Rectal smooth muscle tissue (tissue), 1 donor: ENCODE measurements at regions not wholly inside any gene's neighbourhood (a gene's known extent, or its start where the extent isn't known, plus 50 kb on each side); places are given as distances from the start of the nearest gene placed in this dataset.
"Not testable (repeated sequence)": the region's sequence is repeated elsewhere in the genome, so short reads cannot be mapped to it uniquely, and the experiment has no call there.

Experiments used
- H3K27ac ChIP-seq: one replicate; pipeline ENCODE4 v1.7.0; 2013; ENCODE audit warnings: low read depth, low read length, inconsistent platforms
- H3K27me3 ChIP-seq: one replicate; pipeline ENCODE4 v1.7.0; 2013; ENCODE audit warnings: low read length; ENCODE audit not compliant: control insufficient read depth, insufficient read depth
- H3K36me3 ChIP-seq: one replicate; pipeline ENCODE4 v1.7.0; 2013; ENCODE audit warnings: low read length; ENCODE audit not compliant: control insufficient read depth, insufficient read depth
- H3K4me1 ChIP-seq: one replicate; pipeline ENCODE4 v1.7.0; 2013; ENCODE audit warnings: low read length; ENCODE audit not compliant: control insufficient read depth, insufficient read depth
- H3K4me3 ChIP-seq: one replicate; pipeline ENCODE4 v1.7.0; 2013; ENCODE audit warnings: low read length
- H3K9ac ChIP-seq: one replicate; pipeline ENCODE4 v1.7.0; 2013; ENCODE audit warnings: low read length

- no peaks in the 10 kb centered on the region for H3K36me3 ChIP-seq
- no peak overlapping the region for H3K9ac ChIP-seq
- H3K27me3 ChIP-seq: no peaks in the 10 kb centered on the region
- no peak overlapping the region for H3K27ac ChIP-seq
- no peak overlapping the region for H3K4me3 ChIP-seq
- H3K4me1 ChIP-seq: no peaks in the 10 kb centered on the region
Observed at GRCh38 chr19:28606269-28607032, 606.5 kb downstream of the UQCRFS1 start.

DNA sequence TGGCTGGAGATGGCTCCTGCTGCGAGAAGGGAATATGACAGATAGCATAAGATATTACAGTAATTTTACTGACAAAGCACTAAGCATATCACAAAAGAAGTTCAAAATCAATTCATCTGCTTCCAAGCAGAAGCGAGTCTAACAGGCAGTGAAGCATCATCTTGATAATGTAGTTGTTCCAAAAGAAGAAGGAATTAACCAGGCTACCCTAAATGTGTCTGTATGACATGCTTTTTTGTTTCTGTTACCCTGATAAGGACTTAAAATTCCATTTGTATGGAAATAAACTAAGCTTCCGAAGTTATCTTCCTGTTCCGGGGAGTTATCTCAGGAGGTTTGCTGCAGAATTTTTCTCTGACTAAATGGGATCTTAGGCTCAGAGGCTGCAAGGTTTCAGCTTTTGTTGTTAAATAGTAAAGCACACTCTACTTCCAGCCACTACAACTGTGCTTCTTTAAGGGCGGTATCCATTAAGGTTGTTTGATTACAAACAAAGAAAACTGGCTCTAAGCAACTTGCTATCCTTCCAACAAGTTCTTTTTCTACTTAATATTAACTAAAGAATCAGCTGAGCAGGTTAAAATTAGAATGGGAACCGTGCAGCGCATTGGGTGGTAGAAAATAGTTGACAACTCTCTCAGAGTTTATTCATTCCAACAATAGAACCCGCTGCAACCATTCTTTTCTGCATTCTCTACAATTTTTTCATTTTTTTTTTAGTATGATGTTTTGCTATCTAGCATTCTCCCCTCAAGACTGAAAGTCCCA, 607.3 kb downstream of the UQCRFS1 start:
- no peak overlapping the region for H3K27ac ChIP-seq
- no peak overlapping the region for H3K9ac ChIP-seq
- no peaks in the 10 kb centered on the region for H3K27me3 ChIP-seq
- H3K4me3 ChIP-seq: no peak overlapping the region
- H3K4me1 ChIP-seq: no peaks in the 10 kb centered on the region
- no peaks in the 10 kb centered on the region for H3K36me3 ChIP-seq

DNA sequence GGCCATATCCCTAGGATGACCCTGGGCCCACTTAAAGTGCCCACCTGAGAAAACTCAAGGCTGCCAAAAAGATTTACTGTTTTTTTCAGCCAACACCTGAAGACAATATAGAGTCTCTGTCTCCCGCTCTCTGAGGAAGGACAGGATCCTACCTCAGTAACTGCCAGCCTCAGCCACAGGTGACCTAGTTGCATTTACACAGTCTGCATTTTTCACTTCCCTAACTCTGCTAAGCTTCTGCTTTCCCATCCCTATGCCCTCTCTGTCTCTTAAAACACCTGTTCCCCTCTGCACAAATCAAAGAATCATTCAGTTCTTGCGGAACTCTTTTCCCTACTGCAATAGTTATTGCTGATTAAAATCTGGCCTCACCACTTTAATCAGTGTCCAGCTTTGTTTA, 609.5 kb downstream of the UQCRFS1 start:
- Histone ChIP-seq H3K27ac (no peak overlapping the region), H3K27me3 (no peaks in the 10 kb centered on the region), H3K4me3 (no peak overlapping the region), H3K9ac (no peak overlapping the region), H3K36me3 (no peaks in the 10 kb centered on the region), H3K4me1 (no peaks in the 10 kb centered on the region)

GRCh38 chr19:28602675-28603298, 610.2 kb downstream of the UQCRFS1 start:
- H3K27ac ChIP-seq: no peak overlapping the region
- no peaks in the 10 kb centered on the region for H3K36me3 ChIP-seq
- H3K27me3 ChIP-seq: no peaks in the 10 kb centered on the region
- H3K9ac ChIP-seq: no peak overlapping the region
- no peak overlapping the region for H3K4me3 ChIP-seq
- no peaks in the 10 kb centered on the region for H3K4me1 ChIP-seq

- H3K27me3 ChIP-seq: no peaks in the 10 kb centered on the region
- H3K27ac ChIP-seq: no peak overlapping the region
- no peak overlapping the region for H3K9ac ChIP-seq
- no peaks in the 10 kb centered on the region for H3K36me3 ChIP-seq
- H3K4me3 ChIP-seq: no peak overlapping the region
- no peaks in the 10 kb centered on the region for H3K4me1 ChIP-seq
Observed at GRCh38 chr19:28601723-28602440, 611.1 kb downstream of the UQCRFS1 start.

GRCh38 chr19:28598861-28599260, 614.1 kb downstream of the UQCRFS1 start:
- Histone ChIP-seq H3K4me1 (no peaks in the 10 kb centered on the region), H3K4me3 (no peak overlapping the region), H3K9ac (no peak overlapping the region), H3K36me3 (no peaks in the 10 kb centered on the region), H3K27me3 (no peaks in the 10 kb centered on the region), H3K27ac (no peak overlapping the region)

- Histone ChIP-seq H3K9ac (no peak overlapping the region), H3K4me1 (no peaks in the 10 kb centered on the region), H3K4me3 (no peak overlapping the region), H3K27ac (no peak overlapping the region), H3K36me3 (no peaks in the 10 kb centered on the region), H3K27me3 (no peaks in the 10 kb centered on the region)
Observed at GRCh38 chr19:28596561-28597071, 616.3 kb downstream of the UQCRFS1 start.

GRCh38 chr19:28595722-28596480, 617.0 kb downstream of the UQCRFS1 start:
- Histone ChIP-seq H3K27ac (no peak overlapping the region), H3K36me3 (no peaks in the 10 kb centered on the region), H3K4me1 (no peaks in the 10 kb centered on the region), H3K4me3 (no peak overlapping the region), H3K27me3 (no peaks in the 10 kb centered on the region), H3K9ac (no peak overlapping the region)

DNA sequence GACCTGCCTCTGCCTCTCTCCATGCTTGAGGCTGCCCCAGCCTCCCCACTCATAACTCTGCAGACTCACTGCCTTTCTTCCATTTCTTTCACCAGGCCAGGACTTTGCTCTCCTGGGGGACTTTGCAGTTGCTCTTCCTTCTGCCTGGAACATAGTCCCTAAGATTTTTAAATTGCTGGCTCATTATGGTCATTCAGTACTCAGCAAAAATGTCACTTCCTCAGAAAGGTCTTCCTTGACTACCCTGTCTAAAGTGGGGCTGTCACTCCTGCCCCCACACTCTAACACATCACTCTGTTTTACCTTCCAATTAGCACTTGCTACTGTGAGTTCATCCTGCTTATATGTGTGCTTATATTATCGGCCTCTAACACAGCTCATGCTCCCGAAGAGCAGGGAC, 618.2 kb downstream of the UQCRFS1 start:
- H3K27me3 ChIP-seq: no peaks in the 10 kb centered on the region
- H3K9ac ChIP-seq: no peak overlapping the region
- no peak overlapping the region for H3K4me3 ChIP-seq
- no peaks in the 10 kb centered on the region for H3K4me1 ChIP-seq
- H3K36me3 ChIP-seq: no peaks in the 10 kb centered on the region
- H3K27ac ChIP-seq: no peak overlapping the region

DNA sequence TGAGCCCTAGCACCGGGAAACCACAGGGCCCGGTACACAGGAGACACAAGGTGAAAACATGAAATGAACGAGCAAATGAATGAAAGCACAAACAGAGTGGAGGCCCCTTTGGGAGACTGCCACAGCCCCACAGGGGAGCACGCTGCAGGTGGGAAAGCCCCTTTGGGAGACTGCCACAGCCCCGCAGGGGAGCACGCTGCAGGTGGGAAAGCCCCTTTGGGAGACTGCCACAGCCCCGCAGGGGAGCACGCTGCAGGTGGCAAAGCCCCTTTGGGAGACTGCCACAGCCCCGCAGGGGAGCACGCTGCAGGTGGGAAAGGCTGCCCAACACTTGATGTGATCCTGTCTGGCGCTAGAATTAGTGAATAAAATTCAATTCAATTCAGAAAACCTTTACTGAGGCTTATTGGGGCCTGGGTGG, 623.0 kb downstream of the UQCRFS1 start:
- not testable (repeated sequence) for H3K27me3 ChIP-seq, H3K27ac ChIP-seq, H3K9ac ChIP-seq, H3K36me3 ChIP-seq, H3K4me3 ChIP-seq, H3K4me1 ChIP-seq

- no peak overlapping the region for H3K4me3 ChIP-seq
- no peaks in the 10 kb centered on the region for H3K27me3 ChIP-seq
- no peak overlapping the region for H3K27ac ChIP-seq
- H3K36me3 ChIP-seq: no peaks in the 10 kb centered on the region
- H3K9ac ChIP-seq: no peak overlapping the region
- no peaks in the 10 kb centered on the region for H3K4me1 ChIP-seq
Observed at GRCh38 chr19:28586474-28586873, 626.5 kb downstream of the UQCRFS1 start.
